Gastrocnemius medialis (tissue), 4 donors: ENCODE measurements at regions not wholly inside any gene's neighbourhood (a gene's known extent, or its start where the extent isn't known, plus 50 kb on each side); places are given as distances from the start of the nearest gene placed in this dataset.

ENCODE experiments used
- CTCF ChIP-seq, 5 experiments: fragments of 450-650 bp in 3 of 5; fragments of 200-600 bp in 2 of 5; sonication (generic) in 2 of 5; IDR thresholded peaks in 4 of 5; conservative IDR thresholded peaks in 1 of 5; 1 replicate in 4 of 5; 2 replicates in 1 of 5; pipeline ENCODE4 v1.5.1; 2016 to 2019; ENCODE audit warnings: antibody characterized with exemption in 5 of 5, mild to moderate bottlenecking in 3 of 5, moderate library complexity in 3 of 5
- POLR2A ChIP-seq, 2 donors: fragments of 450-650 bp; IDR thresholded peaks; one replicate each; pipeline ENCODE4 v1.6.1; 2017; ENCODE audit warnings: antibody characterized with exemption in 2 of 2, mild to moderate bottlenecking in 2 of 2, moderate library complexity in 2 of 2

- TF ChIP-seq CTCF (IDR thresholded peaks at IDR 0.05 in 4 of 5, conservative IDR thresholded peaks at IDR 0.05 in 1 of 5), result no peak
- TF ChIP-seq POLR2A (IDR thresholded peaks at IDR 0.05), result no peak
These were observed 829.9 kb downstream of the NCAM2 start for GRCh38 chr21:21828130-21828529.
